GM23338 (cell line): ENCODE measurements at regions not wholly inside any gene's neighbourhood (a gene's known extent, or its start where the extent isn't known, plus 50 kb on each side); places are given as distances from the start of the nearest gene placed in this dataset.

Experiments used
- JUNB ChIP-seq: IDR thresholded peaks from one replicate; pipeline ENCODE4 v1.6.1; 2016; ENCODE audit warnings: antibody characterized with exemption; ENCODE audit not compliant: unreplicated experiment
- POLR2AphosphoS5 ChIP-seq: IDR thresholded peaks from 2 replicates; pipeline ENCODE4 v1.6.1; 2016; ENCODE audit warnings: antibody characterized with exemption, low read depth
- TF ChIP-seq, protein P1 (sequence below), 2 experiments: fragments of 200-600 bp in 1 of 2; sonication (generic) in 1 of 2; conservative IDR thresholded peaks; 2 replicates each; pipeline versions ENCODE4 v1.5.1 to v1.6.1; 2016 to 2017; ENCODE audit warnings: antibody characterized with exemption in 2 of 2, low read depth in 2 of 2, mild to moderate bottlenecking in 2 of 2, moderate library complexity in 1 of 2

DNA sequence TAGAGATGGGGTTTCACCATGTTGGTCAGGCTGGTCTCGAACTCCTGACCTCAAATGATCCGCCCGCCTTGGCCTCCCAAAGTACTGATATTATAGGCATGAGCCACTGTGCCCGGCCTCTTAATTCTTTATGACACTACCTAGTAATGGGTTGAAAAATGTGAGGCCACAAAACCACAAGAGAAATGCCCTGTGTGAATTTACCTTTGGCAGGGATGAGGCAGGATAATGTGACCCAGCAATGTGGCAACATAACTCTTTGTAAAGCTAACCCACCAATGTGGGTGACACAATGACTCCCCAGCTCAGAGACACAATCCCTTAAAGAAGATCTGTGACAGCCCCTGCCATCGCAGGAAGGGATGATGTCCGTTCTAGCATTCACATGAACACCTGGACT is 533.1 kb downstream of the KLF5 start:
- TF ChIP-seq JUNB (no peak), POLR2AphosphoS5 (no peak)
- TF ChIP-seq, protein P1, sequence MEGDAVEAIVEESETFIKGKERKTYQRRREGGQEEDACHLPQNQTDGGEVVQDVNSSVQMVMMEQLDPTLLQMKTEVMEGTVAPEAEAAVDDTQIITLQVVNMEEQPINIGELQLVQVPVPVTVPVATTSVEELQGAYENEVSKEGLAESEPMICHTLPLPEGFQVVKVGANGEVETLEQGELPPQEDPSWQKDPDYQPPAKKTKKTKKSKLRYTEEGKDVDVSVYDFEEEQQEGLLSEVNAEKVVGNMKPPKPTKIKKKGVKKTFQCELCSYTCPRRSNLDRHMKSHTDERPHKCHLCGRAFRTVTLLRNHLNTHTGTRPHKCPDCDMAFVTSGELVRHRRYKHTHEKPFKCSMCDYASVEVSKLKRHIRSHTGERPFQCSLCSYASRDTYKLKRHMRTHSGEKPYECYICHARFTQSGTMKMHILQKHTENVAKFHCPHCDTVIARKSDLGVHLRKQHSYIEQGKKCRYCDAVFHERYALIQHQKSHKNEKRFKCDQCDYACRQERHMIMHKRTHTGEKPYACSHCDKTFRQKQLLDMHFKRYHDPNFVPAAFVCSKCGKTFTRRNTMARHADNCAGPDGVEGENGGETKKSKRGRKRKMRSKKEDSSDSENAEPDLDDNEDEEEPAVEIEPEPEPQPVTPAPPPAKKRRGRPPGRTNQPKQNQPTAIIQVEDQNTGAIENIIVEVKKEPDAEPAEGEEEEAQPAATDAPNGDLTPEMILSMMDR (conservative IDR thresholded peaks at IDR 0.05; ENCODE audit: low read depth in 2 of 2), result no peak
